DMS 273 (cell line): ENCODE measurements at regions not wholly inside any gene's neighbourhood (a gene's known extent, or its start where the extent isn't known, plus 50 kb on each side); places are given as distances from the start of the nearest gene placed in this dataset.
"Not testable (repeated sequence)": the region's sequence is repeated elsewhere in the genome, so short reads cannot be mapped to it uniquely, and the experiment has no call there.

ENCODE experiments used
- DNase-seq: peaks from one replicate; lab custom pipeline; 2025; ENCODE audit not compliant: unreplicated experiment; lab: John Stamatoyannopoulos, UW

- DNase-seq: no peak
Measured at GRCh38 chr9:117775591-117775990, 71.4 kb downstream of the TLR4 start.

- DNase-seq: no peak
Measured at GRCh38 chr9:117777823-117778222, 73.6 kb downstream of the TLR4 start.

GRCh38 chr9:117779760-117780159 lies 75.6 kb downstream of the TLR4 start:
- DNase-seq: no peak

GRCh38 chr9:117782931-117783788 lies 79.0 kb downstream of the TLR4 start:
- peak; percentile 86 for DNase-seq

- DNase-seq: no peak
Measured at GRCh38 chr9:117783828-117784227, 79.6 kb downstream of the TLR4 start.

- DNase-seq: peak; percentile 8
Measured at GRCh38 chr9:117784996-117785395, 80.8 kb downstream of the TLR4 start.

GRCh38 chr9:117787746-117788145 lies 83.5 kb downstream of the TLR4 start:
- no peak for DNase-seq

- no peak for DNase-seq
Measured at GRCh38 chr9:117795271-117795670, 91.1 kb downstream of the TLR4 start.

- no peak for DNase-seq
Measured at GRCh38 chr9:117796681-117797080, 92.5 kb downstream of the TLR4 start.

GRCh38 chr9:117800389-117800788 lies 96.2 kb downstream of the TLR4 start:
- no peak for DNase-seq

- DNase-seq: no peak
Measured at GRCh38 chr9:117809751-117810150, 105.5 kb downstream of the TLR4 start.

GRCh38 chr9:117815315-117815714 lies 111.1 kb downstream of the TLR4 start:
- DNase-seq: no peak

GRCh38 chr9:117815948-117816347 lies 111.7 kb downstream of the TLR4 start:
- no peak for DNase-seq

- no peak for DNase-seq
Measured at GRCh38 chr9:117821954-117822353, 117.8 kb downstream of the TLR4 start.

- DNase-seq: no peak
Measured at GRCh38 chr9:117823576-117823975, 119.4 kb downstream of the TLR4 start.

- DNase-seq: no peak
Measured at GRCh38 chr9:117825609-117826347, 121.6 kb downstream of the TLR4 start.

GRCh38 chr9:117826837-117827236 lies 122.6 kb downstream of the TLR4 start:
- DNase-seq: no peak

GRCh38 chr9:117827456-117827855 lies 123.3 kb downstream of the TLR4 start:
- peak; percentile 15 for DNase-seq

GRCh38 chr9:117828466-117828865 lies 124.3 kb downstream of the TLR4 start:
- DNase-seq: no peak

GRCh38 chr9:117835798-117836197 lies 131.6 kb downstream of the TLR4 start:
- no peak for DNase-seq

GRCh38 chr9:117839862-117840261 lies 135.7 kb downstream of the TLR4 start:
- no peak for DNase-seq

GRCh38 chr9:117851836-117852461 lies 147.7 kb downstream of the TLR4 start:
- DNase-seq: not testable (repeated sequence)
